Upper lobe of left lung (tissue), 6 donors: ENCODE measurements at regions not wholly inside any gene's neighbourhood (a gene's known extent, or its start where the extent isn't known, plus 50 kb on each side); places are given as distances from the start of the nearest gene placed in this dataset.

Experiments used
- ATAC-seq, 2 donors: fragments of 200-7000 bp; cut with Tn5 transposase; one replicate each; pipeline ENCODE4 v1.9.1; 2022; ENCODE audit warnings: mild to moderate bottlenecking in 2 of 2, moderate library complexity in 2 of 2; ENCODE audit not compliant: low FRiP score in 2 of 2
- DNase-seq, 2 donors: peaks; one replicate each; pipeline ENCODE4 v3.0.0-alpha.2; 2019 to 2020
- H3K27ac ChIP-seq, 4 donors: fragments of 200-600 bp; sonication (generic); one replicate each; pipeline ENCODE4 v1.5.1; 2016 to 2019
- H3K27me3 ChIP-seq, 4 donors: fragments of 200-600 bp; sonication (generic); one replicate each; pipeline ENCODE4 v1.5.1; 2017 to 2019
- H3K36me3 ChIP-seq, 4 donors: fragments of 200-600 bp; sonication (generic); one replicate each; pipeline ENCODE4 v1.5.1; 2016 to 2019
- H3K4me1 ChIP-seq, 4 donors: fragments of 200-600 bp; sonication (generic); one replicate each; pipeline ENCODE4 v1.5.1; 2018 to 2019
- H3K4me3 ChIP-seq, 4 donors: fragments of 200-600 bp; sonication (generic); one replicate each; pipeline ENCODE4 v1.5.1; 2017 to 2019; ENCODE audit warnings: mild to moderate bottlenecking in 2 of 4, moderate library complexity in 1 of 4
- H3K9me3 ChIP-seq, 4 donors: fragments of 200-600 bp; sonication (generic); one replicate each; pipeline ENCODE4 v1.5.1; 2018 to 2019
- EP300 ChIP-seq, 4 donors: sonication (generic); formaldehyde crosslinking; IDR thresholded peaks; one replicate each; pipeline ENCODE4 v1.5.1; 2017; ENCODE audit warnings: antibody characterized with exemption in 4 of 4, control low read depth in 2 of 4
- POLR2A ChIP-seq, 4 donors: fragments of 450-650 bp; IDR thresholded peaks; one replicate each; pipeline ENCODE4 v1.5.1; 2016 to 2017; ENCODE audit warnings: antibody characterized with exemption in 4 of 4, mild to moderate bottlenecking in 2 of 4
- POLR2AphosphoS5 ChIP-seq, 2 donors: sonication (generic); formaldehyde crosslinking; IDR thresholded peaks; one replicate each; pipeline ENCODE4 v1.5.1; 2017; ENCODE audit warnings: antibody characterized with exemption in 2 of 2
- WGBS, 2 donors: methylation state at CpG; one replicate each; pipeline ENCODE4 v1.1.5; 2017 to 2018; 5-methylcytosine and 5-hydroxymethylcytosine counted together
- TF ChIP-seq, protein P1 (sequence below), 6 experiments: fragments of 450-650 bp in 4 of 6; fragments of 200-600 bp in 2 of 6; sonication (generic) in 2 of 6; IDR thresholded peaks; one replicate each; pipeline ENCODE4 v1.5.1; 2016 to 2019; ENCODE audit warnings: antibody characterized with exemption in 6 of 6
- donor health status: DM: no; HTN: no; CAD: no; lungs with moderate emphysema.
- donor health status: DM: no; HTN: yes; CAD: no; lungs with severe emphysema.

DNA sequence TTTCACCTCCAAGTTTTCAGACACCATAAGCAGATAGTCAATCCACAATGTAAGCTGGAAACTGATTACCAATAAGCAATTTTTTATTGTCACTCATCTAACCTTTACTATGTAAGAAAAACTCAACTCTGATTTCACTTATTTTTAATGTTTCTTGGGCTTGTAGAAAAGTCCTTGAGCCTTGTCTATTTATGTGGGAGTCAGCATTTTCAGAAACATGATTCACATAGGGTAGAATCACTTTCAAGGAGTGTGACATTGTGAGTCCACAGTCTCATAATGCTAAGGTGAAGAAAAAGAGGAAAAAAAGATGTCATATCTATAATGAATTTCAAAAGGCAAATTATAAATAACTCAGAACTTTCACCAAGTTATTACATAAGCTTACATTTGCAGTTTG lies 2167.9 kb upstream of the C9orf72 start:
- no peaks in the 10 kb centered on the region for H3K36me3 ChIP-seq
- H3K4me1 ChIP-seq, result no peaks in the 10 kb centered on the region
- no peak for DNase-seq
- H3K27me3 ChIP-seq, result no peaks in the 10 kb centered on the region
- no peak overlapping the region for H3K4me3 ChIP-seq
- TF ChIP-seq POLR2A (IDR thresholded peaks at IDR 0.05) (no peak), EP300 (IDR thresholded peaks at IDR 0.05) (no peak), POLR2AphosphoS5 (IDR thresholded peaks at IDR 0.05) (no peak)
- TF ChIP-seq, protein P1, sequence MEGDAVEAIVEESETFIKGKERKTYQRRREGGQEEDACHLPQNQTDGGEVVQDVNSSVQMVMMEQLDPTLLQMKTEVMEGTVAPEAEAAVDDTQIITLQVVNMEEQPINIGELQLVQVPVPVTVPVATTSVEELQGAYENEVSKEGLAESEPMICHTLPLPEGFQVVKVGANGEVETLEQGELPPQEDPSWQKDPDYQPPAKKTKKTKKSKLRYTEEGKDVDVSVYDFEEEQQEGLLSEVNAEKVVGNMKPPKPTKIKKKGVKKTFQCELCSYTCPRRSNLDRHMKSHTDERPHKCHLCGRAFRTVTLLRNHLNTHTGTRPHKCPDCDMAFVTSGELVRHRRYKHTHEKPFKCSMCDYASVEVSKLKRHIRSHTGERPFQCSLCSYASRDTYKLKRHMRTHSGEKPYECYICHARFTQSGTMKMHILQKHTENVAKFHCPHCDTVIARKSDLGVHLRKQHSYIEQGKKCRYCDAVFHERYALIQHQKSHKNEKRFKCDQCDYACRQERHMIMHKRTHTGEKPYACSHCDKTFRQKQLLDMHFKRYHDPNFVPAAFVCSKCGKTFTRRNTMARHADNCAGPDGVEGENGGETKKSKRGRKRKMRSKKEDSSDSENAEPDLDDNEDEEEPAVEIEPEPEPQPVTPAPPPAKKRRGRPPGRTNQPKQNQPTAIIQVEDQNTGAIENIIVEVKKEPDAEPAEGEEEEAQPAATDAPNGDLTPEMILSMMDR (IDR thresholded peaks at IDR 0.05), result no peak
- no peak for ATAC-seq
- no peaks in the 10 kb centered on the region for H3K9me3 ChIP-seq
- no peak overlapping the region for H3K27ac ChIP-seq

DNA sequence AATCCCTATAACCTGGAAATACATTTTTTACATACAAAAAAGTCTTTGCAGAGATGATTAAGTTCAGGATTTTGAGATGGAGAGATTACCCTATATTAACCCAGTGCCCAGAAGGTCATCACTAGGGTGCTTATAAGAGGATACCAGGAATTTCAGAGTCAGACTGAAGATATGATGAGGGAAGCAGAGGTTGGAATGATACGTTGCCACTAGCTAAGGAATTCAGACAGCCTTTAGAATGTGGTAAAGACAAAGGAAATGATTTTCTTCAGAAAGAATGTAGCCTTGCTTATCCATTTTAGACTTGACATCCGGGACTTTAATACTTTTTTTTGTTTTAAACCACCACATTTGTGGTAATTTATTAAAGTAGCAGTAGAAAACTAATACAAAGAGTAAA lies 2176.8 kb upstream of the C9orf72 start:
- 50 to 52% methylated on average over 2 of the region's 2 CpGs for WGBS, 2 donors
- Histone ChIP-seq H3K27me3 (no peaks in the 10 kb centered on the region), H3K4me3 (no peak overlapping the region), H3K4me1 (no peaks in the 10 kb centered on the region), H3K27ac (no peak overlapping the region), H3K36me3 (no peaks in the 10 kb centered on the region), H3K9me3 (no peaks in the 10 kb centered on the region)
- TF ChIP-seq POLR2A (IDR thresholded peaks at IDR 0.05), result no peak
- DNase-seq, result no peak
- ATAC-seq, result no peak

DNA sequence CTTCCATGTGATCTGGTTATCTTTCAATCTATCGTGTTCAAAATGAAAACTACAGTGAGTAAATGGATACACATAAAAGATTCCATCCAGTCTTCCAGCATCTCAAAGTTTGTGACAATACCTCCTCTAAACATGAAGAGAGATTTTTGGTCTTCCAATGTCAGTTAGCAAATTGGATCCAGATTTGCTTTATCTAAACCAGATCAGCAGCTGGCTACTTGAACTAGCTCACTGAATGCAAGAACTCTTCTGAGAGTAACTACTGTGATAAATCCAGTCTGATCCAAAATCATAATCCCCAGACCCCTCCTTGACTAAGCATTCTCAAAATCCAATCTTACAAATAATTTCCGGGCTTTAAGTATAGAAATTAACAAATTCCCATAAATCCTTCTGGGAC lies 2177.9 kb upstream of the C9orf72 start:
- H3K4me1 ChIP-seq, result no peaks in the 10 kb centered on the region
- no peak overlapping the region for H3K4me3 ChIP-seq
- no peak for TF ChIP-seq EP300 (IDR thresholded peaks at IDR 0.05)
- no peak for TF ChIP-seq POLR2AphosphoS5 (IDR thresholded peaks at IDR 0.05)
- no peak for TF ChIP-seq POLR2A (IDR thresholded peaks at IDR 0.05)
- TF ChIP-seq, protein P1 (IDR thresholded peaks at IDR 0.05), result no peak
- ATAC-seq, result no peak
- WGBS, 2 donors, result 88 to 93% methylated on average over 2 of the region's 2 CpGs
- DNase-seq, result no peak
- no peak overlapping the region for H3K27ac ChIP-seq
- H3K9me3 ChIP-seq, result no peaks in the 10 kb centered on the region
- H3K36me3 ChIP-seq, result no peaks in the 10 kb centered on the region
- no peaks in the 10 kb centered on the region for H3K27me3 ChIP-seq

DNA sequence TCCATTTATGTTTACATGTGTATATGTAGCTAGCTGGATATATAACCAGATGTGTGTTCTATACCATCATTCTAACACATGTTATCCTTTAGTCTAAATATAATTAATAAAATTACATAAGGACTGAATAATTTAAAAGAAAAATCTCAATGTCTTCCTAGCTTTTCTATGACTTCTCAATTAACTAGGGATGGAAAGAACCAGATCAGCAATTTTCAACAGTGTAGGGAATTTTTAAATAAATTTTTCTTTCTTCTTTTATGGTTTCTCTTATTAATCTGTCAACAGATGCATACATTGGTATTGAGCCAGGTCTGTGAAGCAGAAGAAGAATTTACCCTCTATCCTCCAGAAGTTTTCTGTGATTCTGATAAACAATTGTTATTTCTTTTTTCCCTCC lies 2180.4 kb upstream of the C9orf72 start:
- Histone ChIP-seq H3K27me3 (no peaks in the 10 kb centered on the region), H3K27ac (no peak overlapping the region), H3K36me3 (no peaks in the 10 kb centered on the region), H3K9me3 (no peaks in the 10 kb centered on the region), H3K4me3 (no peak overlapping the region), H3K4me1 (no peaks in the 10 kb centered on the region)
- no peak for DNase-seq
- no peak for ATAC-seq
- TF ChIP-seq, protein P1 (IDR thresholded peaks at IDR 0.05), result no peak
- TF ChIP-seq POLR2AphosphoS5 (IDR thresholded peaks at IDR 0.05) (no peak), EP300 (IDR thresholded peaks at IDR 0.05) (no peak)

DNA sequence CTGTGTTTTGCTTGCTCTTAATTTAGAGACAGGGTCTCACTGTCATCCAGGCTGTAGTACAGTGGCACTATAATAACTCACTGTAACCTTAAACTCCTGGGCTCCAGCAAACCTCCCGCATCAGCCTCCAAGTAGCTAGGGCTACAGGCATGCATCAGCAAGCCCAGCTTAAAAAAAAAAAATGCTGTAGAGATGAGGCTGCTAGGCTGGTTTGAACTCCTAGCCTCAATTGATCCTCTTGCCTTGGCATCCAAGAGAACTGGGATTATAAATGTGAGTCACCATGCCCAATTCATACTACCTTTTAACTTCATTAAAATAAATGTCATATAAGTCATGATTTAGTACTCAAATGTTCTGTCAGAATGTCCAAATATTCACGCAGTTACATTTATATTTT lies 2195.7 kb upstream of the C9orf72 start:
- no peak for ATAC-seq
- H3K4me3 ChIP-seq, result no peak overlapping the region
- H3K27ac ChIP-seq, result no peak overlapping the region
- H3K36me3 ChIP-seq, result no peaks in the 10 kb centered on the region
- no peak for DNase-seq
- TF ChIP-seq POLR2A (IDR thresholded peaks at IDR 0.05), result no peak
- TF ChIP-seq EP300 (IDR thresholded peaks at IDR 0.05), result no peak
- TF ChIP-seq, protein P1 (IDR thresholded peaks at IDR 0.05), result no peak
- no peak for TF ChIP-seq POLR2AphosphoS5 (IDR thresholded peaks at IDR 0.05)
- no peaks in the 10 kb centered on the region for H3K27me3 ChIP-seq
- no peaks in the 10 kb centered on the region for H3K9me3 ChIP-seq
- no peaks in the 10 kb centered on the region for H3K4me1 ChIP-seq
- 96% methylated on average over 2 of the region's 2 CpGs for WGBS, 2 donors

DNA sequence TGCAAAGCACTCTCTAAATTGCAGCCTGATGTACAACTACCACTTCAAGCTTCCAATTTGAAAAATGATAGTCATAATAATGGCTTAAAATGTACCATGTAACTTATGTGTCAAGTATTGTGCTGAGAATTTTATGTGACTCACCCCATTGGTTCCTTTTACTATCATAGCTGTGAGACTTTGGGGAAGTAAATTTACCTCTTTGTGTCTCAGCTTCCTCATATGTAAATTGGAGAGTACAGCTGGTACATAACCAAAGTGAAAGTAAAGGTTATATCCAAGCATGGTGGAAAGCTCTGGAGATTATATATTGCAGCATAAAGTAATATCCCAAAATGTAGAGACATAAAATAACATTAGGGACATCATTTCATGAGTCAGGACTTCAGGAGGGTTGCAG lies 2200.4 kb upstream of the C9orf72 start:
- no peak for DNase-seq
- Histone ChIP-seq H3K27ac (no peak overlapping the region), H3K4me1 (no peaks in the 10 kb centered on the region), H3K9me3 (no peaks in the 10 kb centered on the region), H3K27me3 (no peaks in the 10 kb centered on the region), H3K36me3 (no peaks in the 10 kb centered on the region), H3K4me3 (no peak overlapping the region)
- no peak for ATAC-seq
- no peak for TF ChIP-seq EP300 (IDR thresholded peaks at IDR 0.05)
